HG03025 (cell line): ENCODE measurements at regions not wholly inside any gene's neighbourhood (a gene's known extent, or its start where the extent isn't known, plus 50 kb on each side); places are given as distances from the start of the nearest gene placed in this dataset.
"Not testable (repeated sequence)": the region's sequence is repeated elsewhere in the genome, so short reads cannot be mapped to it uniquely, and the experiment has no call there.

Experiments
- ATAC-seq: cut with Tn5 transposase; IDR thresholded peaks from one replicate; pipeline ENCODE4 v1.9.1; 2021; ENCODE audit warnings: mild to moderate bottlenecking, moderate library complexity; ENCODE audit not compliant: unreplicated experiment, low FRiP score

DNA sequence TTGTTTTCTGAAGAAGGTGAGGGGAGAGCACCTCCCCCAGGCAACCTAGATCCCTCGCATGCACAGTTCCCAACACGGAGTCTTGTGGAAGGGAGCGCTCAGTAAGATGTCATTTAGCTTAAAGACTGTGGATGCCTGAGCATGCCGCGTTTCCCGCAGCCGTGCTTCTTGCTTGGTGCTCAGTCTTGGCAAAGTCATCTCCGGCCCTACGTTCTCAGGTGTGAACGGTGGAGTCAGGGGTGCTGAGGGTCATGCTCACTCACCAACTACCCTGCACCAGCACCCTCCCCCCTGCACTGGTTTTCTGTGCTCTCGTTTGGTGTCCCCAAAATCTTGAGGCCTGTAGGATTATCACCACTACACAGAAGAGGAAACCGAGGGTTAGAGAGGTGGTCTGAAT is 202.1 kb downstream of the RHOU start:
- no peak for ATAC-seq

DNA sequence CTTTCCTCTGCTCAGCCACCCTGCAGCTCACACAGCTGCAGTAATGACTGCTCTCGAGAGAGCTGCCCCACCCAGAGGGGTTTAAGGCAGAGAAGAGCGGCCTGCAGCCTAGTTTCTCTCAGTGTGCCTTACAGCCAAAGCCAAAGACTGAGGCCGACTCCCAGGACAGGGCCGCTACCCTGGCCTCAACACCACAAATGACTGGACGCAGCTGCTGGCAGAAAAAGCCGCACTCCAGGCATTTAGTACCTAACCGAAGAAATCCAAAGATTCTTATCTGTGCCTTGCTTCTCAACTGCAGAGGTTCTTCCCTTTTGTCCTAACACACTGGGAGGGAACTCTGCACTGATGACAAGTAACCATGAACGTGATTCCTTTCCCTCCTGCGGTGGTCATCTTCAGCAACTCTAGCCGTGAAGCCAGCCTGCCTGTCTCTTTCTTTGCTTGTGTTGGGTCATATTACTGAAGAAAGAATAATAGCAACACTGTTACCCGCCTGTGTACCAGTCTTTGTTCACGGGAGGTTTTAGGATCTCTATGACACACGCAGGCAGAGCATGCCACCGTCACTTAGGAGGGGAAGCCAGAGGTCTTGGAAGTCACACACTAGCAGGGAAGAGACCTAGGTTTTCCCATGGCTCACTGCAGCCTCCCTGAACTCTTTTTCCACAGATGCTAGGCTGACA is 202.7 kb downstream of the RHOU start:
- ATAC-seq, result no peak

GRCh38 chr1:228938537-228938901 is 203.2 kb downstream of the RHOU start:
- ATAC-seq, result no peak

DNA sequence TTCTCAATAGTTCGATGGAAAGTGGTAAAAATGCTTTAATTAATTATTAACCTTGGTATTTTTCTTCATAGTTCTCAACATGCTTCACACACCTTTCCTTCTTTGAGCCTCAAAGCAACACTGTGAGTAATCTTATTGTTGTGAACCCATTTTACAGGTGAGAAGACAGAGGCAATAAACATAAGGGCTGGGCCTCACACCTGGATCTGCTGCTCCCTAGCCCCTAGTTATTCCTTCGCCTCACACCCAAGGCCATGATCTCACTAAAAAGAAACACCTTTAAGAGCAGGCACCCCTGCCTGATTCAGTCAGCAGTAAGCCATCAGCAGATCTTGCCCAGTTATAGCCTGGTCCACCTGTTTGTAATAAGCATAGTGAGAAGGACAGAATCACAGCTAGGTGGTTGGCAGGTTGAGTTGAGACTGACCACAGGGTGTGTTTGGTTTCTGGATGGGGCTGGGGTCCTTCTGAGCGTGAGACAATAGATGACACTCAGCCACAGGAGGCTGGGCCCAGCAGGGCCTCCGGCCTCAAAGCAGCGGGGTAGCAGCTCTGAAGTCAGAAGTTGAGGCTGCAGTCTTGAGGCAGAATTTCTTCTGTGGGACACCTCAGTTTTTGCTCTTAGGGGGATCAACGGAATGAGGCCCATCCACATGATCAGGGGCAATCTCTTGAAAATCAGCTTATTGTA is 203.9 kb downstream of the RHOU start:
- no peak for ATAC-seq

DNA sequence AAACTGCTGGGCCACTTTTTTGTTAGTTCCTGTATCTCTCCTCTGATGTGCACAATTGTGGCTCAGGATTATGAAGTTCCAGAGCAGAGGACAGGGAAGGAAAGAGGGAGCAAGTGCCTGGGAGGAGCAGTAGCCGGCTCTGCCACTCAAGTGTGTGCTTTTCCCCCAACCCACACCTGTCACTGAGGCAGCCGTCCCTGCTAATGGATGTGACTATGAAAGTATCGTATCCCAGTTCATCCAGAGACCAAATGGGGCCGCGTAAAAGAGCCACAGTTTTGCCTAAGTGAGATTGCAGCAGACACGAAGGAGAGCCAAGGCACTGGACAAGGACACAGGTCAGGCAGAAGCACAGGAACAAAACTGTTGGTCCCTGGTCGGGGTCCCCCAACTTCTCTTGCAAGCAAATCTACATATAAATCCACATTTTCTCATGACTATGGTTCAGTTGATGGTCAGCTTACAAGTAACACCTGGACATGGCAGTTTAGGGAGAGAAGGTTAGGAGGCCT is 204.7 kb downstream of the RHOU start:
- no peak for ATAC-seq

DNA sequence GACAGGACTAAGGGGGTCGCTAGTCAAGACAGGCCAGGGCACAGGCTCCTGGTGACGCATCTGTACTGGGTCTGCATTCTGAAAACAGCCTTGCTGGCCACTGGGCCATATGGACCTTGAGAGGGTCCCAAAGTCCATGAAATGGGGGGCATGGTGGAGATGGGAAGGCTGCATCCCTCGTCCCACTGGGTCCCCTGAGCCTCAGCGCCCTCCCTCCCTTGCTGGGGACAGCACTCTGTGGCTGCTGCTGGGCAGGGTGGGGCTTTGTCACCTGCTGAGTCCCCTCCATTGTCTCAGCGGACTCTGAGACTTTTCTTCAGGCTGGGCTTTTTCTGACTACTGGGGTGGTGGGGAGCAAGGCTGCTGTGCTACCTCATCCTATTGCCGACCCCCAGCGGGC is 205.2 kb downstream of the RHOU start:
- ATAC-seq, result no peak

GRCh38 chr1:228940926-228941325 is 205.6 kb downstream of the RHOU start:
- ATAC-seq, result no peak

DNA sequence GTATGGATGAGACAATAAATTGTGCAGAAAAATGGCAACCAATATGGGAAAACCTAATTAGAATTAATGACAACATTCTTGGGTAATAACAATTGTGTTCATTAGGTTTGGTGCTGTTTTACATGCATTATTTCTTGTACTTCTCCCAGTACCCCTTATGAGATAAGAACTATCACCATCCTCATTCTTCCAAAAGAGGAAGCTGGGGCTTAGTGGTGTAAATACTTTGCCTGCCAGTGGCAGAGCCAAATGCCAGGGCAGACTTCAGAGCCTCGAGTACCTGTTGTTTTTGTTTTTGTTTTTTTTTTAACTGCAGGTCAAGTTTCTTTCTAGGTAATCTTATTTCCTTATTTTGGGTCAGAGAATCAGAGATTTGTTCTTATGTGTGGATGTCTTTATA is 206.4 kb downstream of the RHOU start:
- ATAC-seq, result no peak

DNA sequence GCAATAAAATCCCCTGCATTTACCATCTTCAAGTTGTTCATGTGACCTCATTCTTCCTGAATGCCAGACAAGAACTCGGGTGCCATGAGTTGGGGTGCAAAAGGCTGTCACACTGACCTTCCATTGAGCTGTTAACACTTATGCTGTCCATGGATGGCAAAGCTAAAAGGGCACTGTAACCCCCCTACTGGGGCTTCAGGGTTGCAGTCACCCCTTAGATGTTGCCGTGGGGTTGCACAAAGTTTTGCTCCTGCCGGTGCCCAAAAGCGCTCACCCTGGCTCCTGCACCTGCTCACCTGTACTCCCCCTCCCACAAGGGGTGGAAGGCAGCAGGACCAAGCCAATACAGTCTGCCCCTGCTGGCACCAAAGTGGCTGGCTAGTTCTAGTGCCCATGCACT is 208.2 kb downstream of the RHOU start:
- ATAC-seq, result no peak

DNA sequence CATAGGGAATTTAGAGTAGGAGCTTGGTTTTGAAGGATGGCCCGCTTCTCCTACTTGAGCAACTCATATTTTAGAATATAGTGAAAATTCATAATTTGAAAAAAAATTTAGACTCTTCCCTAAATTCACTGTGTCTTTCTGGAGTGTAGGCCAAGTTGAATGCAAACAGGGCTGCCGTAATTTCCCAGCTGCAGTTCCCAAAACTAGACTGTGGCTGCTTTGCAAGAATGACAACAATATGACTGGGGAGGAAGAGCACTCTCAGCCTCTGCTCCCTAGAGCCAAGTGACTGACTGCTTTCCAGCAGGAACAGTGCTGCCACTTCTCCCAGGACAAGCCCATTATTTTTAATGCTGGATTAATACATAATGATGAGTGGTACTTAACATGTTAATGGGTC is 209.0 kb downstream of the RHOU start:
- ATAC-seq, result no peak

GRCh38 chr1:228944935-228945371 is 209.7 kb downstream of the RHOU start:
- no peak for ATAC-seq

- no peak for ATAC-seq
Observed at GRCh38 chr1:228945885-228946284, 210.6 kb downstream of the RHOU start.

- ATAC-seq, result not testable (repeated sequence)
Observed at GRCh38 chr1:228949617-228950016, 214.3 kb downstream of the RHOU start.

- no peak for ATAC-seq
Observed at GRCh38 chr1:228953207-228953606, 217.9 kb downstream of the RHOU start.

DNA sequence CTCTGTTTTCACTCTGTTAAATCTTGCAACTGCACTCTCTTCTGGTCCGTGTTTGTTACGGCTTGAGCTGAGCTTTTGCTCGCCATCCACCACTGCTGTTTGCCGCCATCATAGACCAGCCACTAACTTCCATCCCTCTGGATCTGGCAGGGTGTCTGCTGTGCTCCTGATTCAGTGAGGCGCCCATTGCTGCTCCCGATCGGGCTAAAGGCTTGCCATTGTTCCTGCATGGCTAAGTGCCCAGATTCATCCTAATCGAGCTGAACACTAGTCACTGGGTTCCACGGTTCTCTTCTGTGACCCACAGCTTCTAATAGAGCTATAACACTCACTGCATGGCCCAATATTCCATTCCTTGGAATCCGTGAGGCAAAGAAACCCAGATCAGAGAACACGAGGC is 218.5 kb downstream of the RHOU start:
- ATAC-seq, result not testable (repeated sequence)

DNA sequence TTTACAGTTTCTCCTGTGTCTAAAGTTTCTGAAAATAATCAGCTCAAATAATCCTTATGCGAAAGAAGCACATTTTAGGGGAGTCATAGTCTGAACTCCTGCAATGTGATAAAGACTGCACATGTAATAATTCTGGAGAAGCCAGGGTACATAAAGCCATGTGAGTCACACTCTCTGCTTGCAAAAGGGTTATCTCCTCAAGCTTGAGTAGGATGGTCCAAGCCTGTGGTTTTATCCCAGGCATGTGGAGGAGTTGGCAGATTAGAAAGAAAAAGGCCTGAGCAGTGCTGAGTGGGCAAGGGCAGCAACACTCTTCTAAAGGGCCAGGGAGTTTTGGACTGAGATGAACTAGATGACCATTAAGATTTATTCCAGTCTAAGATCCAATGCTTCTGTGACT is 220.4 kb downstream of the RHOU start:
- no peak for ATAC-seq

DNA sequence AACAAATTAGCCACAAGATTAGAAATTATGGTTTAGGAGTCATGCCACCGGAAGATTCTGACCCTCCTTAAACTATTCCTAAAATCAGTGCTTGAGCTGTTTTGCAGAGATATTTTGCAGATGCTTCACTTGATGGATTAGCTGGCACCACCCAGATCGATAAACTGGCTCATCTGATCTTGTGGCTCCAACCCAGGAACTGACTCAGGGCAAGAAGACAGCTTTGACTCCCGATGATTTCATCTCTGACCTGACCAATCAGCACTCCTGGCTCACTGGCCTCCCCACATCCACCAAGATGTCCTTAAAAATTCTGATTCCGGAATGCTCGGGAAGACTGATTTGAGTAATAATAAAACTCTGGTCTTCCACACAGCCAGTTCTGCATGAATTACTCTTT is 221.6 kb downstream of the RHOU start:
- no peak for ATAC-seq

DNA sequence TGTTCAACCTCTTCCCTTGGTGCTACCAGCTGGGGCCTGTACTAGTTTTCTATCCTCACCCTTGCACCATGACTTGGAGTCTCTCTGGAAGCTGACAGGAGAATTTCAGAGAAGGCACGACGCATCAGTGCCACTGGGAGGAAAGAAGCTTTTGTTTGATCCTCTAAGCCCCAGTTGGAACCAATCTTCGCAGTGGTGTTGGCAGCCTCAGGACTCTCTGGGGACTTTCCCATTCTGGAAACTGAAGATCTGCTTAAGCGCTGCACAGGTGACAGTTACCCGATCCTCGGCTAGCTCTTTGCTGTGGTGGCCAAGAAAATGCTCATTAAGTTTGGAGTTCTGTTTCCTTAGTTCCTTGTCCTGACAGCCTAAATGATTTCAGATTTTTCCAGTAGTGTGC is 222.3 kb downstream of the RHOU start:
- ATAC-seq, result no peak

DNA sequence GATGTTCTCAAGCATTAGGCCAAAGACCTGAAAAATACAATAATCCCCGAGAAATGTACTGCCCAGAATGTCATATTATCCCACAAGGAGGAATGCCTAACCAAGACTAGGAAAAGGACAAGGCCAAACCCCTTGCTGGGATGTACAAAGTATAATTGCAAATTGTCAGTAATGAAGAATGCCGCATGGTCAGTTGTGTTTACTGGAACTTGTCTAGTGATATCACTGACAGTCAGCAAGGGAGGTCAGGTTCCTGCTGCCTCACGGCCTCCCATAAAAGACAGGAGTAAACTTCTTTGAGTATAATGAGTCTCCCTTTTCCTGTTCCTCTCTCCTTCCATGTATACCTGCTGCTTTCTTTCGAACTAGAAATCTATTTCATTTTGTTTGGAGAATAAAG is 222.8 kb downstream of the RHOU start:
- ATAC-seq, result no peak

DNA sequence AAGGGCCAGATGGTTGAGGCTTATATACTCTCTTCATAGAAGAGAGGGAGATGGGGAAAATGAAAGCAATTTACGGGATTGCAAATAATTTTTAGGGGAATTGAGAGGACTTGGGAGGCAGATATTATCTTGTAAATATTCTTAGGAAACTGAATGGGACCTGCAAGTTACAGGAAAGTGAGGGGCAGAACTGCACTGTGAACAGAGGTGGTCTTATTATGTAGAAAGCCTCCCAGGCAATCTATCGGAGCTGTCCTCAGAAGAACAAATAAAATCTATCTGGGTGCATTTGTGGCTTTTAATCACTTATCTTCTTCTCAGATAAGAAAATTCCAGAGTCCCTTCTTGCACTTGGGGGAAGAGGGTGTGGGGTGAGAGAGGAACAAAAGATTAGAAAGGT is 223.5 kb downstream of the RHOU start:
- ATAC-seq, result no peak

- no peak for ATAC-seq
Observed at GRCh38 chr1:228960705-228961104, 225.4 kb downstream of the RHOU start.

GRCh38 chr1:228961511-228961910 is 226.2 kb downstream of the RHOU start:
- no peak for ATAC-seq
